ENCODE measurements at regions not wholly inside any gene's neighbourhood (a gene's known extent, or its start where the extent isn't known, plus 50 kb on each side); places are given as distances from the start of the nearest gene placed in this dataset.
"Not testable (repeated sequence)": the region's sequence is repeated elsewhere in the genome, so short reads cannot be mapped to it uniquely, and the experiment has no call there.

DNA sequence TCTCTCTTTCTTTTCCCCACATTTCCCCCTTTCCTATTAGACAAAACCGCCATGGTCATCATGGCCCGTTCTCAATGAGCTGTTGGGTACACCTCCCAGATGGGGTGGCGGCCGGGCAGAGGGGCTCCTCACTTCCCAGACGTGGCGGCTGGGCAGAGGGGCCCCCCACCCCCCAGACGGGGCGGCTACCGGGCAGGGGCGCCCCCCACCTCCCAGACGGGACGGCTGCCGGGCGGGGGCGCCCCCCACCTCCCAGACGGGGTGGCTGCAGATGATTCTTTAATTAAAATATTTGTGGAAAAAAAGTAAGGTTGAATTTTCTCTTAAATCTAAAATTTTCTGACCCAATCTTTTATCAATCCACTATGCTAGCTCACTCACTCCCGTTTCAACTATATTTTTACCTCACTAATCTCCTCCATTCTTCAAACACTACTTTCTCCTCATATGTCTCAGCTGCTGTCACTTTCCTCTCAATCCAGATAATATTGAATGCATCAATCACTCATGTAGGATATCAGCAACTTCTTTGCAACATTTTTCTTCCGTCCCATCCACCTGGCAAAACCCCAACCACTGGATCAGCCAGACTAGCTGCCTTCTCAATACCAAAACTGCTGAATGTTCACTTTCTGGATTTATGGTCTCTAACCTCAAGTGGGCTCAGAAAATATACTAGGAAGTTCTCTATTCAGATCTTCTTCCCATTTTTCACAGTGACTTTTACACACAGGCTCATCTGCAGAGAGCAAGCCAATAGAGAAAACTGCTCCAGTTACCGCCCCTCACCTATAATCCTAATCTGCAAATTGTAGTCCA is 81.1 kb upstream of the TRIM24 start:
- DNase-seq, result no peak

DNA sequence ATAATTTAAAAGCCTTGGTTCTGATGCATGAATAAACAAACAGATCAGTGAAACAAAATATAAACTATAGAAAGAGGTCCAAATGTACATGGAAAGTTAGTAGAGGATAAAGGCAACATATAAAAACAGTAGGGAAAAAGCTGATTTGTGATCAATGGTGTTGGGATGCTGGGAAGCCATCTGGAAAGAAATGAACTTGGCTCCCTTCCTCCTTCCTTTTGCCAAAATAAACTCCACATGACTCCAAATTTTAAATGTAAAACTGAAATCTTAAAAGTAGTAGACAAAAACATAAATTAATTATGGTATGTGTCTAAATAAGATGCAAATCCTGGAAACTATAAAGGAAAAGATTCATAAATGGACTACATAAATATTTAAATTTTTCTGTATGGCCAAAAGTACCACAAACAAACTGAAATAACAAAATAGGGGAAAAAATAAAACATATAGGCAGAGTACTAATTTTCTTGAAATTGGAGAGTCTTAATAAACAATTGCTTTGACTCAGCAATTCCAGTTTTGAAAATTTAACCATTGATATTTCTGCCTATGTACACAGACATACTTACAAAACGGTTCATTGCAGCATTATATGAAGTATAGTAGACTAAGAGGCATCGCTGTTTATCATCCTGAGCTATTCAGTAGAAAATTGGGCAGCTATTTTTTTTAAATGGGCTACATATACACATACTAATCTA is 77.0 kb upstream of the TRIM24 start:
- no peak for DNase-seq

DNA sequence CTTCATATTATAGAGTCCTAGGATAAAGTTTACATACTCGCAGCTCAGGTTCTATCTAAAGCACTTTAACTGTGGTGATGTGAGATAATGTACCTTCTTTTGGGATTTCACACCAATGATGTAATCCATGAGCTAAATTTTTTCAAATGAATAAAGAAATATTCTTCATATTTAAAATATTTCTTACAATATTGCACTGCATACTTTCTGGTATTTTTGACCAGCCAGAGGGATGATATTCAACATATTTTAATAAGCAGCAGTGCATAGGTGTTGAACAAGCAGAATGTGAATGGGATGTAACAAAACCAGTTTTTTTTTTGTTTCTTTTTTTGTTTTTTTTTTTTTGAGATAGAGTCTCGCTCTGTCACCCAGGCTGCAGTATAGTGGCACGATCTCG is 73.2 kb upstream of the TRIM24 start:
- no peak for DNase-seq

DNA sequence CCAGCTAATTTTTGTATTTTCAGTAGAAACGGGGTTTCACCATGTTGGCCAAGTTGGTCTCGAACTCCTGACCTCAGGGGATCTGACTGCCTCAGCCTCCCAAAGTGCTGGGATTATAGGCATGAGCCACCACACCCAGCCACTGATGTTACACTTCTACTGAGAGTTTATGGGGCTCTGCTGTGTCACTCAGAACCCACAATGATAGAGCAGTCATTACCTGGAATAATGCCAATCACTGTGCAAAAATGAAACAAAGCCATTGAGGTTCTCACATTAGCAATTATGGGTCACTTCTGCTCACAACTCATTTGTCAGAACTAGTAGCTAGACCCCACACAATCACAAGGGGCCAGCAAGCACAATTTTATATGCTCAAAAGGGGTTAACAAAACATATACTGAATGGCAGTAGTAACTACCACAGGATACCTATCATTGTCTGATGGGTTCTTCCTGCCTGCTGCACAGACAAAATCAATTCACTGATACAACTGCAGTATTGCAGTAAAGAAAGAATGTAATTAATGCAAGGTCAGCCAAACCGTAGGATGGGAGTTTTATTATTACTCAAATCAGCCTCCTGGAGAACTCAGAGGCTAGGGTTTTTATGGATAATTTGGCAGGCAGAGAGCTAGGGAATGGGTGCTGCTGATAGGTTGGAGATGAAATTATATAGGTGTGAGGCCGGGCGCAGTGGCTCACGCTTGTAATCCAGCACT is 72.1 kb upstream of the TRIM24 start:
- no peak for DNase-seq

DNA sequence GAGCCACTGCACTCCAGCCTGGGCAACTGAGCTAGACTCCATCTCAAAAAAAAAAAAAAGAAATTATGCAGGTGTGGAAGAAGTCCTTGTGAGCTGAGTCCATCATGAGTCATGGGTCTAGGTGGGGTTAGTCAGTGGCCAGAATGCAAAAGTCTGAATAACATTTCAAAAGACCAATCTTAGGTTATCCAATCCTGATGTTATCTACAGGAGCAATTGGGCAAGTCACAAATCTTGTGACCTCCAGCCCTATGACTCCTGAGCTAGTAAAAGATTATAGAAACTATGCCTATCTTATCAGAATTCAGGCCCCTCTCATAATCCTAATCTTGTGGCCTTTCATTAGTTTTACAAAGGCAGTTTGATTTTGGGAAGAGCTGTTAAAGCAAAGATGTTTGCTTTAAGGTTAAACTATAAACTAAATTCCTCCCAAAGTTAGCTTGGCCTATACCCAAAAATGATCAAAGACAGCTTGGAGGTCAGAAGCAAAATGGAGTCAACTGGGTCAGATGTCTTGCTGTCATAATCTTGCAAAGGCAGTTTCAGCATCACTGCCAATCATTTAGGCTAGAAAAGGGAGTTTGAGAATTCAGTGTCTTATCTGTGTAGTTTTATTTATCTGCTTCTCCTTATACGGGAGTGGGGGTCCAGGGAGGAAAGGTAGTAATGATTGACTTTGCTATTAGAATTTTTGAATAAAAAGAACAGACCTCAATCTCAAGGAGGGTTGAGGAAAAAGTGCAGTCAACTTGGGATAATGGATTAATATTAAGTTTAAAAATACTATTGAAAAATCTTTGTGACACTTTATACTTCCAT is 71.2 kb upstream of the TRIM24 start:
- DNase-seq, result no peak

DNA sequence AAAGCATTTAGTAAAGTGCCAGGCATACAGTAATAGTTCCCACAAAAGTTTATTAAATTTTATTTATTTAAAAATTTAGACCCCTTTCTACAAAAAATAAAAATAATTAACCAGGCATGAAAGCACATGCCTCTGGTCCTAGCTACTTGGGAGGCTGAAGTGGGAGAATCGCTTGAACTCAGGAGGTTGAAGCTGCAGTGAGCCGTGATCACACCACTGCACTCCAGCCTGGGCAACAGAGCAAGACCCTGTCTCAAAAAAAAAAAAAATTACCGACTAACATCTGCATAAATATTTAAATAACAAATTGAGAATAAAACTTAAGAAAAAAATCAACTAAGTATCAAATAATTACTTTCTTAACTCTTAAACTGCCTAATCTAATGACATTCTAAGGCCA is 64.3 kb upstream of the TRIM24 start:
- DNase-seq, result no peak

DNA sequence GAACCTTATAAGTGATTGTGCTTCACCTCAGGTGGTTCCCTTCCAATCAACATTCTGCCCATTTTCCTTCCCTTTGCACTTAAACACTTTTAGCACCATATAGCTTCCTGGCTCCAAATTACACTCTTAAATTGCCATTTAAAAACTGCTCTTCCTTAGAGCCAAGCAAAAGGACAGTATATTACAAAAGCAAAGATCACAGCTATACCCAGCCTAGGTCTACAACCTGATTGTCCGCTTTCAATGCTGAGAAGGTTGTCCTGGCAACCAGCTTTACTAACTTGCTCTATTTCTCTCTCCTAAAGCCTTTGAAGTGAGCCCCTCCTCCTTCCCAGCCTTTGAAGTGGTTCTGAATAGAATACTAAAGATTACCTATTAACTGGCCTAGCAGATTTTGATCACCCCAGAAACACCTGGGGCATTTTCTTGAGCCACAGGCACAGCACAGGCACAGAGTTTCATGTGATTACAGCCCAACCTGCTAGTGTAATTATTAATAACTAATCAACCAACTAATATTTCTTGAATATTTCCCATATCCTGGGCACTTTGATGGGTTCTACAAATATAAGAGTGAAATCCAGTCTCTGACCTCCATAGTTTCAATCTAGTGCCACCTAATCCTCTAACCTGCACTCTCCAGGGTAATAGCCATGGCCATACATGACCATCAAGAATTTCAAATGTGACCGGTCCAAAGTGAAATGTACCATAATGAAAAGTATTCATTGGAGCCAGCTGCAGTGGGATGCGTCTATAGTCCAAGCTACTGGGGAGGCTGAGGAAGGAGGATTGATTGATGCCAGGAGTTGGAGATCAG is 63.6 kb upstream of the TRIM24 start:
- no peak for DNase-seq

DNA sequence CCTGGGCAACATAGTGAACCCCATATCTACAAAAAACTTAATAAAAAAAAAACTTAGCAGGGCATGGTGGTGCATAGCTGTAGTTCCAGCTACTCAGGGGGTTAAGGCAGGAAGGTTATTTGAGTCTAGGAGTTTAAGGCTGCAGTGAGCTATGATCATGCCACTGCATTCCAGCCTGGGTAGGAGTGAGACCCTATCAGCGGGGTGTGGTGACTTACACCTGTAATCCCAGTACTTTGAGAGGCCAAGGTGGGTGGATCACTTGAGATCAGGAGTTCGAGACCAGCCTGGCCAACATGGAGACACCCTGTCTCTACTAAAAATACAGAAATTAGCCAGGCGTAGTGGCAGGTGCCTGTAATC is 63.0 kb upstream of the TRIM24 start:
- not testable (repeated sequence) for DNase-seq

DNA sequence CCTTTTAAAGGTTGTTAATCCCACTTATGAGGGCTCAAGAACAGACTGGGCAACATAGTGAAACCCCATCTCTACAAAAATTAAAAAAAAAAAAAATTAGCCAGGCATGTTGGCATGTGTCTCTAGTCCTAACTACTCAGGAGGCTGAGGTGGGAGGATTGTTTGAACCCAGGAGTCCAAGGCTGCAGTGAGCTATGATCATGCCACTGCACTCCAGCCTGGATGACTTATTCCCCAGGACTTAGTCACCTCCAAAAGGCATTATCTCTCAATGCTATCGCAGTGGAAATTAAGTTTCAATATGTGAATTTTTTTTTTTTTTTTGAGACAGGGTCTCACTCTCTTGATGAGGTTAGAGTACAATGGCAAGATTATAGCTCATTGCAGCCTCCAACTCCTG is 61.2 kb upstream of the TRIM24 start:
- DNase-seq, result peak in 1 of 6 experiments; percentile 0

DNA sequence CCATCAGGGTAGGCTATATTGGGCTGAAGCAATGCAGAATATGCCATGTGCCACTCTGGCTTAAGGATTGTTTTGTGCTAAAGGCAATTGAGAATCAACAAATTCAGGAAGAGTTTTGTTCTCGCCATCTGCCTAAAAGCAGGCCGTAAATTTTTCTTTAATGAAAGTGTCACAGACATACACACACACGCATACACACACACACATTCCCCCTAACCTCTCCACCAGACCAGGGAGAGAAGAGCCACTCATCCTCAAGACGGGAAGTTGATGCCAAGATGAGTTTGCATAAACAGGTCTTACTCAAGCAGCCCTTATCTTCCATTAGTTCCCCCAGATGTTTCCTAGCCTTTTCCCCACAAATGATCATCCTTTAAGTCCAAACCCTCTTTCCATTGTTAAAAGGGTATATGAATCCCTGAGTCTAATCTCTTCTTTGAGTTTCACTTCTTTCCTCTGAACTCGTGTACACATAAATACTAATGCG is 59.6 kb upstream of the TRIM24 start:
- DNase-seq, result no peak

DNA sequence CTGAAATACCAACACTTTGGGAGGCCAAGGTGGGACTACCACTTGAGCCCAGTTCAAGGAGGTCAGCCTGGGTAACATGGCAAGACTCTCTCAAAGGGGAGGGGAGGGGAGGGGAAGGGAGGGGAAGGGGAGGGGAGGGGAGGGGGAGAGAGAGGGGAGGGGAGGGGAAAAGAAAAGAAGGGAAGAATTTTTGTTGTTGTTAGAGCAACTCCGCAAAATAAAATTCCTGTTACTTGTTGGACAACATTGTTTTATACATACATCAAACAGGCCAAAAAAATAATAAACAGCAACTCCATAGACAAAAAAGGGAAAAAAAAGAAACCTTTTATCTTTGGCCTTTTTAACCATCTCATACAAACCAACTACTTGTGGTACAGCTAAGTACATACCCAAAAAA is 57.3 kb upstream of the TRIM24 start:
- no peak for DNase-seq

DNA sequence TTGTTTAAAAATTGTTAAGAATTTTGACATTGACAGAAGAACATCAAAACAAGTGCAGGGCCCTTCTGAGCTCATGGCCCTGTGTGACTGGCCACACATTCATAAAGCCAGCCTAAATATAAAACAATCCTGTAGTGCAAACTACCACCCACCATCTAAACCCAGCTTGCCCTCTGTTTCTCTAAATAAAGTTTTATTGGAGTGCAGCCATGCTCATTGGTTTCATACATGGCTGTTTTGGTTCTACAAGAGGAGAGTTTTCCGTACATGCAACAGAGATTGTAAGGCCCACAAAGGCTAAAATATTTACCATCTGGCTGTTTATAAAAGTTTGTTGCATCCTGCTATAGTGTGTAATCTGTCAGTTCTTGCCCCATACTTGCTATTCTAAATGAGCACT is 54.6 kb upstream of the TRIM24 start:
- DNase-seq, result no peak

DNA sequence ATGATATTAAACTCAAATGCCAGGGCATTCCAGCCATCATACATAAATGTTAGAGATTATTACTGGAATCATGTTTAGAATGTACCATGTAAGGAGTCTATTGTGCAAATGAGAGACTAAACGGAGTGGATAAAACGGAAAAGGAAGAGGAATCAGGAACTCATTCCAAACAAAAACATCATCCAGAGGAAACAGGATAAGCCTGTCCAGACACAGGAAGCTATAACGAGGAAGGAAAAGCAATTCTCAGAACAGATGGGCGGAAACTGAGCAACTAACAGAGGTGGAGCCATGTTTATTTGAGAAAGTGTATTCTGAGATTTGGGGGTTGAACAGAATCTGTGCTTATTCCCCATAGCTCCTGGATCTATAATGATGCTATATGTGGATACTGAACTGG is 52.3 kb upstream of the TRIM24 start:
- DNase-seq, result no peak

All from stimulated activated naive CD4-positive, alpha-beta T cell (primary cell).